Femur (tissue), 1 donor: ENCODE measurements at regions not wholly inside any gene's neighbourhood (a gene's known extent, or its start where the extent isn't known, plus 50 kb on each side); places are given as distances from the start of the nearest gene placed in this dataset.

Experiments
- DNase-seq: peaks from one replicate; pipeline ENCODE4 v3.0.0-alpha.2; 2017

GRCh38 chr10:78899996-78900714 is 168.6 kb upstream of the ZMIZ1 start:
- peak; percentile 58 for DNase-seq

- DNase-seq: no peak
Measured at GRCh38 chr10:78900715-78901430, 167.9 kb upstream of the ZMIZ1 start.

GRCh38 chr10:78901694-78902093 is 167.1 kb upstream of the ZMIZ1 start:
- no peak for DNase-seq

GRCh38 chr10:78902815-78903214 is 166.0 kb upstream of the ZMIZ1 start:
- DNase-seq: no peak

- no peak for DNase-seq
Measured at GRCh38 chr10:78903341-78903940, 165.3 kb upstream of the ZMIZ1 start.

GRCh38 chr10:78904196-78904595 is 164.6 kb upstream of the ZMIZ1 start:
- no peak for DNase-seq

GRCh38 chr10:78905015-78905956 is 163.5 kb upstream of the ZMIZ1 start:
- DNase-seq: no peak

- DNase-seq: no peak
Measured at GRCh38 chr10:78905957-78906308, 162.8 kb upstream of the ZMIZ1 start.

- DNase-seq: no peak
Measured at GRCh38 chr10:78906734-78907390, 161.9 kb upstream of the ZMIZ1 start.

- no peak for DNase-seq
Measured at GRCh38 chr10:78907551-78908211, 161.1 kb upstream of the ZMIZ1 start.

GRCh38 chr10:78909221-78909620 is 159.5 kb upstream of the ZMIZ1 start:
- DNase-seq: no peak

- no peak for DNase-seq
Measured at GRCh38 chr10:78910021-78910420, 158.7 kb upstream of the ZMIZ1 start.

GRCh38 chr10:78910476-78910875 is 158.3 kb upstream of the ZMIZ1 start:
- no peak for DNase-seq

GRCh38 chr10:78910886-78911285 is 157.9 kb upstream of the ZMIZ1 start:
- DNase-seq: no peak

GRCh38 chr10:78911533-78912340 is 157.0 kb upstream of the ZMIZ1 start:
- DNase-seq: no peak

GRCh38 chr10:78912361-78913218 is 156.2 kb upstream of the ZMIZ1 start:
- DNase-seq: no peak

GRCh38 chr10:78913219-78914059 is 155.3 kb upstream of the ZMIZ1 start:
- DNase-seq: peak; percentile 52

- DNase-seq: no peak
Measured at GRCh38 chr10:78914060-78914378, 154.7 kb upstream of the ZMIZ1 start.

GRCh38 chr10:78914502-78915189 is 154.1 kb upstream of the ZMIZ1 start:
- no peak for DNase-seq
